ENCODE measurements at regions not wholly inside any gene's neighbourhood (a gene's known extent, or its start where the extent isn't known, plus 50 kb on each side); places are given as distances from the start of the nearest gene placed in this dataset.

DNA sequence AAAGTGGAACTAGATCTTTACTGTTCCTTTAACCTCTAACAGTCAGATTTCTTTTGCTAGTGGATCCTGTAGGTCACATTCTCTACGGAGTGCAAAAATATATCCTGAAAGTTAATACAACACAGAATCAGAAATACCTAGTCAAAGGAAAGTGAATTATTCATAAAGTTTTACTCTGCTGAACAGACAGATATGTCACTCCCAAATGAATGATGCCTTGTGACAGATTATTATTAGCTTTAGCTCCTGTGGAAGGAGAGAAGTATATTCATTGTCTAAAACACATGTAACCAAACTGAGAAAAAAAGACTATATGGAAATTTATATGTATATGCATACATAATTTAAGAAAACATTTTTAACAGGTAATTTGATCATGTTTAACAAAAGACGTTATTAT is 1497.2 kb upstream of the RAG2 start:
- TF ChIP-seq, protein P1, sequence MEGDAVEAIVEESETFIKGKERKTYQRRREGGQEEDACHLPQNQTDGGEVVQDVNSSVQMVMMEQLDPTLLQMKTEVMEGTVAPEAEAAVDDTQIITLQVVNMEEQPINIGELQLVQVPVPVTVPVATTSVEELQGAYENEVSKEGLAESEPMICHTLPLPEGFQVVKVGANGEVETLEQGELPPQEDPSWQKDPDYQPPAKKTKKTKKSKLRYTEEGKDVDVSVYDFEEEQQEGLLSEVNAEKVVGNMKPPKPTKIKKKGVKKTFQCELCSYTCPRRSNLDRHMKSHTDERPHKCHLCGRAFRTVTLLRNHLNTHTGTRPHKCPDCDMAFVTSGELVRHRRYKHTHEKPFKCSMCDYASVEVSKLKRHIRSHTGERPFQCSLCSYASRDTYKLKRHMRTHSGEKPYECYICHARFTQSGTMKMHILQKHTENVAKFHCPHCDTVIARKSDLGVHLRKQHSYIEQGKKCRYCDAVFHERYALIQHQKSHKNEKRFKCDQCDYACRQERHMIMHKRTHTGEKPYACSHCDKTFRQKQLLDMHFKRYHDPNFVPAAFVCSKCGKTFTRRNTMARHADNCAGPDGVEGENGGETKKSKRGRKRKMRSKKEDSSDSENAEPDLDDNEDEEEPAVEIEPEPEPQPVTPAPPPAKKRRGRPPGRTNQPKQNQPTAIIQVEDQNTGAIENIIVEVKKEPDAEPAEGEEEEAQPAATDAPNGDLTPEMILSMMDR (IDR thresholded peaks at IDR 0.05; ENCODE audit: low read depth, low read length), result no peak

DNA sequence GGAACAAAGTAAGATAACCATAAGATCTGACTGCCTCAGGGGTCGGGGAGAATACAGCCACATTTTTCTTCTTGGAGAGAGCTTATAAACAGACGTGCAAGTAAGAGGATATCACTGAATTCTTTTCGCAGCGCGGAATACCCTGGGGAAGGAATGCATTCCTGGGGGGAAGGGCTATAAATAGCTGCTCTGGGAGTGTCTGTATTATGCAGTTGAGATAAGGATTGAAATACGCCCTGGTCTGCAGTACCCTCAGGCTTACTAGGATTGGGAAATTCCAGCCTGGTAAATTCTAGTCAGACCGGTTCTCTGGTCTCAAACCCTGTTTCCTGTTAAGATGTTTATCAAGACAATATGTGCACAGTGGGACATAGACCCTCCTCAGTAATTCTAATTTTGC is 1491.7 kb upstream of the RAG2 start:
- TF ChIP-seq, protein P1 (IDR thresholded peaks at IDR 0.05; ENCODE audit: low read depth, low read length), result no peak
- H3K4me3 ChIP-seq (ENCODE audit: low read depth, low read length), result no peak overlapping the region

More for the DNA sequence above, 1497.2 kb upstream of the RAG2 start:
- H3K4me3 ChIP-seq (ENCODE audit: low read depth, low read length), result no peak overlapping the region

DNA sequence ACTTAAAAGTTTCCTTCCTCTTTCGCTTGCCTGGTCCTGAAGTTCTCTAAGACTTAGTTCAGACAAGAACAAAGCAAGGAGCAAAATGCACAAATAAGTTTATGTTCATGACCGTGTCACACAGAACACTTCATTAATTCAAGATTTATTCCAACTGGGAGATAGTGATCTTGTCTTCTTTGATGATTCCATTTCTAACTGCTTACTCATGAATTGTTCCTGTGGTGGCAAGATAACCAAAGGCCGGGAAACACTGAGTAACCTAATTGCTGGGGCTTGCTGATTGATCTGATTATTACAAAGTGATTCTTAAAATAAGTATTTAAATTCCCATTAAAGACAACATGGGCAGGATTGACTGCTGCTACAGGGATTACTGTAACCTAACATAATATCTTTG is 1462.9 kb upstream of the RAG2 start:
- TF ChIP-seq, protein P1 (IDR thresholded peaks at IDR 0.05; ENCODE audit: low read depth, low read length), result no peak
- no peak overlapping the region for H3K4me3 ChIP-seq (ENCODE audit: low read depth, low read length)

DNA sequence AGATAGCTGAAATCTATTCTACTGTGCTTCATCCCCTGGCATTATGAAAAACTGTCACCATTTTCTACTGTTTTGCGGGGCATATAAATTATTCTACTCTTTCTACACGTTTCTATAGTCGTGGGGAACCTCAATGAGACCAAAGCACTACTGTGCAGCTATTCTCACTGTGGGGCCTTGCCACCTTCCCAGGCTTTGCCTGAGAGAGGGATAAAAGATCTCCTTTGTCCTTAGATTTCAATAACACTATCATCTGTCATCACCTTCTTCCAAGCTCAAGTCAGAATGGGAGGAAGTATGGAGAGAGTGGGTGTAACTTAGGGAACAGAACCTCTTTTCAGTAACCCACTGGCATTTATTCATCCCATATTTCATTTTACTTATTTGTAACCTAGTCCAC is 1462.1 kb upstream of the RAG2 start:
- H3K4me3 ChIP-seq (ENCODE audit: low read depth, low read length), result no peak overlapping the region
- TF ChIP-seq, protein P1 (IDR thresholded peaks at IDR 0.05; ENCODE audit: low read depth, low read length), result no peak

DNA sequence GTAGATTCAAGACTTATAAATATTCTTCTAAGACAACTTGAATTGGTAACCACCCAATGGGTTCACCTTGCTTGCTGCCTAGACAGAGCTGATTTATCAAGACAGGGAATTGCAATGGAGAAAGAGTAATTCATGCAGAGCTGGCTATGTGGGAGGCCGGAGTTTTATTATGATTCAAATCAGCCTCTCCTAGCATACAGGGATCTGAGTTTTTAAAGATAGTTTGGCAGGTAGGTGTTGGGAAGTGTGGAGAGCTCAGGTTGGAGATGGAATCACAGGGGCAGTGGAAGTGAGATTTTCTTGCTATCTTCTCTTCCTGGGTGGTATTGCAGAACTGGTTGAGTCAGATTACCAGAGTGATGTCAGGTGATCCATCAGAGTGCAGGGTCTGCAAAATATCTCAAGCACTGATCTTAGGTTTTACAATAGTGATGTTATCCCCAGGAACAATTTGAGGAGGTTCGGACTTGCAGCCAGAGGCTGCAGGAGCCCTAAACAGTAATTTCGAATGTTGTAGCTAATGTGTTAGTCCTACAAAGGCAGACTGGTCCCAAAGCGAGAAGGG is 1448.6 kb upstream of the RAG2 start:
- no peak overlapping the region for H3K4me3 ChIP-seq (ENCODE audit: low read depth, low read length)
- TF ChIP-seq, protein P1 (IDR thresholded peaks at IDR 0.05; ENCODE audit: low read depth, low read length), result no peak

DNA sequence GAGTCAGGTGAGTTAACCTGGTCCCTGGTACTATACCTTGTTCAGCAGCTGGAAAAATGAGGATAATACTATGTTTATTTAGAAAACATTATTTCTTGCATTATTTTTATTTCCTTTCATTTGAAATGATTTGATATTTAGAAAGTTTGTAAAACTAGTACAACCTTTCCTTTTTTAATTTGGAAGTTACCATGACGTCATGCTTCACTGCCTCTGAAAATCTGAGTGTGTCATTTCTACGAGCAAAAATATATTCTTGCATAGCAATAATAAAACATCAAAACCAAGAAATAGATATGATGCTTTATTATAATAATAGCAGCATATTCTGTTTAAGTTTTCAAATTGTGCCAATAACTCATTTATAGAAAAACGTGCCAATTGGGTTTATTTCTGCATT is 1445.0 kb upstream of the RAG2 start:
- H3K4me3 ChIP-seq (ENCODE audit: low read depth, low read length), result no peak overlapping the region
- TF ChIP-seq, protein P1 (IDR thresholded peaks at IDR 0.05; ENCODE audit: low read depth, low read length), result no peak

DNA sequence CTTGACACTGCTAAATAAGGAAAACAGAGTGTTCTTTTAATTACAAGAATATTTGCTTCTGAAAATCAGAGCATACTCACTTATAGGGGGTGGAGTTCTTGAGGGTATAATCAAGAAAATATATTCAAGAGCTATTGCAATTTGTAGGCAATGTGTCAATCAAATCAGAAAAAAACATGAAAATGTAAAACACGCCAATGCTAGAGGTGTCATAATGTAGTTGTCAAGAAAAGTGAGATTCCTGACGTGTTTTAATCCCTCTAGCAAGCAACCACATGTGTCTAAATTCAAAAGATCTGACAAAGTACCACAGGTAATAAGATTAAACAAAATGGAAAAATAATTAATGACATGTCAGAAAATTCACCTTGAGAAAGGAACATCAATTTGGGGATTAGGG is 1440.7 kb upstream of the RAG2 start:
- TF ChIP-seq, protein P1 (IDR thresholded peaks at IDR 0.05; ENCODE audit: low read depth, low read length), result no peak
- H3K4me3 ChIP-seq (ENCODE audit: low read depth, low read length), result no peak overlapping the region

Data from WI38 (cell line).